ENCODE measurements at regions not wholly inside any gene's neighbourhood (a gene's known extent, or its start where the extent isn't known, plus 50 kb on each side); places are given as distances from the start of the nearest gene placed in this dataset.
"Not testable (repeated sequence)": the region's sequence is repeated elsewhere in the genome, so short reads cannot be mapped to it uniquely, and the experiment has no call there.

- no peak for DNase-seq (ENCODE audit: low read depth)
Measured at GRCh38 chr5:4571248-4571948, 568.7 kb upstream of the ADAMTS16 start.

GRCh38 chr5:4572311-4573100 is 567.6 kb upstream of the ADAMTS16 start:
- no peak for DNase-seq (ENCODE audit: low read depth)

- no peak for DNase-seq (ENCODE audit: low read depth)
Measured at GRCh38 chr5:4575608-4576007, 564.5 kb upstream of the ADAMTS16 start.

GRCh38 chr5:4576161-4576748 is 563.9 kb upstream of the ADAMTS16 start:
- DNase-seq (ENCODE audit: low read depth), result no peak

- DNase-seq (ENCODE audit: low read depth), result no peak
Measured at GRCh38 chr5:4576908-4577307, 563.2 kb upstream of the ADAMTS16 start.

GRCh38 chr5:4579679-4580078 is 560.5 kb upstream of the ADAMTS16 start:
- DNase-seq (ENCODE audit: low read depth), result no peak

- DNase-seq (ENCODE audit: low read depth), result no peak
Measured at GRCh38 chr5:4580772-4581171, 559.4 kb upstream of the ADAMTS16 start.

GRCh38 chr5:4581289-4581688 is 558.8 kb upstream of the ADAMTS16 start:
- no peak for DNase-seq (ENCODE audit: low read depth)

GRCh38 chr5:4584982-4585381 is 555.1 kb upstream of the ADAMTS16 start:
- DNase-seq (ENCODE audit: low read depth), result no peak

- no peak for DNase-seq (ENCODE audit: low read depth)
Measured at GRCh38 chr5:4613440-4613839, 526.7 kb upstream of the ADAMTS16 start.

GRCh38 chr5:4614088-4614487 is 526.0 kb upstream of the ADAMTS16 start:
- DNase-seq (ENCODE audit: low read depth), result no peak

GRCh38 chr5:4615369-4615768 is 524.8 kb upstream of the ADAMTS16 start:
- DNase-seq (ENCODE audit: low read depth), result not testable (repeated sequence)

GRCh38 chr5:4625206-4625896 is 514.8 kb upstream of the ADAMTS16 start:
- no peak for DNase-seq (ENCODE audit: low read depth)

GRCh38 chr5:4627131-4627530 is 513.0 kb upstream of the ADAMTS16 start:
- DNase-seq (ENCODE audit: low read depth), result no peak

GRCh38 chr5:4627929-4628328 is 512.2 kb upstream of the ADAMTS16 start:
- no peak for DNase-seq (ENCODE audit: low read depth)

GRCh38 chr5:4628645-4629385 is 511.3 kb upstream of the ADAMTS16 start:
- no peak for DNase-seq (ENCODE audit: low read depth)

GRCh38 chr5:4630031-4630430 is 510.1 kb upstream of the ADAMTS16 start:
- DNase-seq (ENCODE audit: low read depth), result no peak

GRCh38 chr5:4634342-4634741 is 505.8 kb upstream of the ADAMTS16 start:
- DNase-seq (ENCODE audit: low read depth), result no peak

- no peak for DNase-seq (ENCODE audit: low read depth)
Measured at GRCh38 chr5:4636378-4636777, 503.8 kb upstream of the ADAMTS16 start.

- DNase-seq (ENCODE audit: low read depth), result no peak
Measured at GRCh38 chr5:4639946-4640345, 500.2 kb upstream of the ADAMTS16 start.

GRCh38 chr5:4640795-4641194 is 499.3 kb upstream of the ADAMTS16 start:
- no peak for DNase-seq (ENCODE audit: low read depth)

GRCh38 chr5:4642525-4642924 is 497.6 kb upstream of the ADAMTS16 start:
- no peak for DNase-seq (ENCODE audit: low read depth)

Data from HS-5 (cell line).